ENCODE measurements at regions not wholly inside any gene's neighbourhood (a gene's known extent, or its start where the extent isn't known, plus 50 kb on each side); places are given as distances from the start of the nearest gene placed in this dataset.

DNA sequence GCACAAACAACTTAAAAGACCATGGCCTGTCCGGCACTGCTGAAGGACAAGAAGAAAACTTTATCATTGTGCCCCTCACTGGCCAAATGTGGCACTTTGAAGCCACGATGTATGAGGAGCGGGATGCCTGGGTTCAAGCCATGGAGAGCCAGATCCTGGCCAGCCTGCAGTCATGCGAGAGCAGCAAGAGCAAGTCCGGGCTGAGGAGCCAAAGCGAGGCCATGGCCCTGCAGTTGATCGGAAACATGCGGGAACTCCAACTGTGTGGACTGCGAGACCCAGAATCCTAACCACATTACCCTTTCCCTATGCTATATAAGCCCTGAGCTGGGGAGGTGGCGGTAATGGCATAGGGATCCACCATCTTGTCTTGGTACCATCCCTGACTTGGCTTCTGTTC, 497.9 kb downstream of the ANXA1 start:
- DNase-seq (ENCODE audit: low read depth) = no peak

GRCh38 chr9:73655363-73655762, 503.7 kb downstream of the ANXA1 start:
- DNase-seq (ENCODE audit: low read depth) = no peak

DNA sequence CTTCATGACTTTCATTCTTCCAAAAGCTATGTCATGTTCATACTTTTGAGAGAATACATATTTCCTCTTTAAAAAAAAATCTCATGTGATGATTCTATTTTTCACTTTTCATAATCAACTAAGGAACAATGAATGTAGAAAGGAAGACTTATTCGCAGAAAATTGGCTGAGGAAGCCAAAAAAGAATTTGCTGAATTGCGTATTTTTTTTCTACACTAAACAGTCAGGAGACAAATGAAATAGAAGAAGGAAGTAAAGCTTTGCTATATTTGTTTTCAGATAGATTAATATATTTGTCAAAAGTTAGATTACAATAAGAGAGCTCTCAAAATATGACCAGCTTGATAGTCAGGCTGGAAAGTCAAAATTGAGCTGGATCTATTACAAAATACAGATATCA, 504.2 kb downstream of the ANXA1 start:
- DNase-seq (ENCODE audit: low read depth) = no peak

- DNase-seq (ENCODE audit: low read depth) = no peak
Observed at GRCh38 chr9:73665253-73665652, 513.6 kb downstream of the ANXA1 start.

DNA sequence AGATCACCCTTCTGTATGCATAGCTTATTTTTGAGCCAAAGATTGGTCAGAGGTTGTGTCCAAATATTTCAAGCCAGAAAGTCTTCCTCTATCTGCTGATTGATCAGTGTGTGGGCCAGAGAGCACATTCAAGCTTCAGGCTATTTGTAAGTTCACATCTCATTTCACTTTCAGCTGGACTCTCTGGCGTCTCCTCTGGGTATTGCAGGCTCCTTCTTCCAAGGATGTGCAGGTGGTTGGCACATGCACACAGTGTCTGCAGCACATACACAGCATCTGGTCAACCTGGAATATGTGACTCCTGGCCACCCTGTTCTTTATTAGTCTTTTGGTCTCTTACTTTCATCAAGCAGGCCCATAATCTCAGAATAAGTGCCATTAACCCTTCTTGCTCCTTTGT, 516.1 kb downstream of the ANXA1 start:
- DNase-seq (ENCODE audit: low read depth) = peak; percentile 10

DNA sequence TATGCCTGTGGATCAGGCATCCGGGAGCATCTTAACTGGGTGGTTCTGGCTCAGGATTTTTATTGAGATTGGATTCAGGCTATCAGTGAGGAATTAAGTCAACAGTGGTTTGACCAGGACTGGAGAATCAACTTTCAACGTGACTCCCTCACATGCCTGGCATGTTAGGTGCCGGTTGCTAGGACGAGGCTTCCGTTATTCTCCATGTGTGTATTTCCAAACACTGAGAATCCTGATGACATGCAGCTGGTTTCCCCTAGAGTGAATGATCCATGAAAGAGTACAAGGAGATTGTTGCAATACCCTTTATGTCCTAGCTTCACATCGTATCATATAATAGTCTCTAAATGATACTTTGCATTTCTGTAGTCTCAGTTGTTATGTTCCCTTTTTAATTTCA, 529.2 kb downstream of the ANXA1 start:
- no peak for DNase-seq (ENCODE audit: low read depth)

- no peak for DNase-seq (ENCODE audit: low read depth)
Observed at GRCh38 chr9:73682789-73683188, 531.1 kb downstream of the ANXA1 start.

- peak; percentile 32 for DNase-seq (ENCODE audit: low read depth)
Observed at GRCh38 chr9:73683862-73684591, 532.4 kb downstream of the ANXA1 start.

DNA sequence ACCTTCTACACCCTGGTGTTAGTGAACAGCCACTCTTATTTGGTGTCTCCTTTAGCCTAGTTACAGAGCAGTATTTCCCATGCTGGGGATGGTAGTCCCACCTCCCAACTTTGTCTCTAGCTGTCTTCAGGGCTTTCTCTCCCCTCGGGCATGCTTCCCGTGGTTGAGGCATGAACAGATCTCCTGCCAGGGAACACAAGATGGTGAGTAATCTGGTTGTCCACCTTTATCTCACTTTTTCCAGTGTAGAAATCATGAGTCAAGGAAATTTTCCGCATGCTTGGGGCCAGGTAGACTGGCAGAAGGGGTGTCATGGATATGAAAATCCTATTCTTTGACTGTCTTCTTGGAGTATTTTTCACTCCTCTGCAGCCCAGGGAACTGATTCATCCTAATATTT, 532.9 kb downstream of the ANXA1 start:
- DNase-seq (ENCODE audit: low read depth) = peak; percentile 3

DNA sequence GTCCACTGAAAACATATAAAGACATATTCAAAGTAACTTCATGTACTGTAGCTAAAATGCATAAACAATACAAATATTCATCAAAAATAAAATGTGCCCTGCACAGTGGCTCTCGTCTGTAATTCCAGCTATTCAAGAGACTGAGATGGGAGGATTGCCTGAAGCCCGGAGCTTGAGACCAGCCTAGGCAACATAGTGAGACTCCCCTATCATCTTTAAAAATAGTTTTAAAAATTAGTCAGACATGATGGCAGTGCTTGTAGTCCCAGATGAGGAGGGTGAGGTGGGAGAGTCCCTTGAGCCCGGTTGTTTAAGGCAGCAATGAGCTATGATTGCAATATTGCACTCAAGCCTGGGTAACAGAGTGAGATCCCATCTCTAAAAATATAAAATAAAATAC, 534.1 kb downstream of the ANXA1 start:
- no peak for DNase-seq (ENCODE audit: low read depth)

- DNase-seq (ENCODE audit: low read depth) = no peak
Observed at GRCh38 chr9:73689051-73689870, 537.6 kb downstream of the ANXA1 start.

DNA sequence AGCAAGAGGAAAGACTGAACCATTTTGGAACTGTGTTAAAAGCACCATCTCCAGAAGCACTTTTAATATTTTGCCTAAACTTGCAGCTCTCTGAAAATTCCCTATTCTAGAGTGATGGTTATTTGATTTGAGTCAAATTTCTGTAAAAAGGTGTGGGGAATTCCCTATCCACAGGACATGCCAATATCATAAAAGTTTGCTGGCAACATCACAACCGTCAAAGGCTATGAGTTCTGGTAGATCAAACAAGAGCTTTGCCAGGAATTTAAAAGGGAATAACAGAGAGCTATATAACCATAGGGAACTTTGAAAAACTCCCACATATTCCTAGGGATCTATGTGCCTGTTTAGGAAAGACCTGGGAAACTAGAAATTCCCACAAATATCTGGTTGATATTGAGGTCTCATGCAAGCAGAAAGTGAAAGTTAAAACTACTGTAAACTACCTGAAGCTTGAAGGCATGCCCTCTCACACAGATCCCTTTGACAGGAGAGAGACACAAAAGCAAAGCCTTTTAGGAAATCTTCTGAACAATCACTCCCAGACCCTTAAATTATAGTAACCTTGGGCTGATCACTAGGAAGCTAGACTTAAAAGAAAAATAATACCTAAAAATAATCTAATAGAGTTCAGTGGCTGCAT, 549.9 kb downstream of the ANXA1 start:
- no peak for DNase-seq (ENCODE audit: low read depth)

GRCh38 chr9:73714294-73714693, 562.6 kb downstream of the ANXA1 start:
- peak; percentile 2 for DNase-seq (ENCODE audit: low read depth)

DNA sequence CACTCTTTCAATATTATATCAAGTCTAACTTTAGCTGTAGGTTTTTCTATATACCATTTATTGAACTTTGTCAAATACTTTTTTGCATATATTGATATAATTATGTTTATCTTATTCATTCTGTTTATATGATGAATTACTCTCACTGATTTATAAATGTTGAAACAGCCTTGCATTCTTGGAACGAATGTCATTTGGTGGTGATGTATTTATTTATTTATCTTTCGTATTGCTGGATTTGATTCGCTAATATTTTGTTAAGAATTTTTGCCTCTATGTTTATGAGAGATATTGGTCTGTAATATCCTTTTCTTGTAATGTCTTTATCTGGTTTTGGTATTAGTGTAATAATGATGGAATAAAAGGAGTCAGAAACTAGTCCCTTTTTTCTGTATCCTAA, 563.9 kb downstream of the ANXA1 start:
- no peak for DNase-seq (ENCODE audit: low read depth)

- no peak for DNase-seq (ENCODE audit: low read depth)
Observed at GRCh38 chr9:73719660-73720059, 568.0 kb downstream of the ANXA1 start.

DNA sequence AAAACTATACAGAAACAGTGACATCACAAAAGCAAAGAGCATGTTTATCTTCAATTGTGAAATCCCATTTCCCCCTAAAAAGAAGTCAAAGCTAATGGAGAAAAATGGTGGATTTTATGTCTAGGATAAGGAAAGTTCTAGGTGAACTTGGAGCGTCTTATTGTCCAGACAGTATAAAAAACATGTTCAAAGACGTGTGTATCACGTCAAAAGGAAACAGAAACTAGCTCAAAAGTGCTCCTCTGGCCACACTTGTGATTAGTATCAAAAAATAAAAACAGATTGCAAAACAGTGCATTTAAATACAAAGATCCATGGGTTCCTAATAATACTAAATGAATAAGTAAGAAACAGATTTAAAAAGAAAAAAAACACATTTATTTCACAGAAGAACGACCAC, 568.9 kb downstream of the ANXA1 start:
- no peak for DNase-seq (ENCODE audit: low read depth)

DNA sequence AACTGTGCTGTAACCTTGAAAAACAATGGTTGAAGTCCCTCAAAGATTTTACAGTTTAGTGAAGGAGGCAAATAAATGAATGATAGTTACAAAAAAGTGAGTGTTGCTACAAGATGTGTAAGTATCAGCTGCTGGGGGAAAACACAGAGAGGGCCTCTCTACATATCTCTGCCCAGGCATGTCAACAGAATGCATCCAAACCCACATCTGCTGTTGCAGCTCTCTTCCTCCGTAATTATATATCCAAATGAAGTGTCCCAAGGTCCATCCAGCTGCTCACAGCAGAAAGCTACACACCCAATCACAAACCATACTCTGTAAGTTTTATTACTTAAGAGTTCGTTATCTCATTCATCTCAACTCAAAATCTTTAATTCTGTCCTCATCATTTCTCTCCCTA, 584.6 kb downstream of the ANXA1 start:
- no peak for DNase-seq (ENCODE audit: low read depth)

- no peak for DNase-seq (ENCODE audit: low read depth)
Observed at GRCh38 chr9:73738741-73739530, 587.3 kb downstream of the ANXA1 start.

GRCh38 chr9:73741316-73741715, 589.7 kb downstream of the ANXA1 start:
- DNase-seq (ENCODE audit: low read depth) = no peak

DNA sequence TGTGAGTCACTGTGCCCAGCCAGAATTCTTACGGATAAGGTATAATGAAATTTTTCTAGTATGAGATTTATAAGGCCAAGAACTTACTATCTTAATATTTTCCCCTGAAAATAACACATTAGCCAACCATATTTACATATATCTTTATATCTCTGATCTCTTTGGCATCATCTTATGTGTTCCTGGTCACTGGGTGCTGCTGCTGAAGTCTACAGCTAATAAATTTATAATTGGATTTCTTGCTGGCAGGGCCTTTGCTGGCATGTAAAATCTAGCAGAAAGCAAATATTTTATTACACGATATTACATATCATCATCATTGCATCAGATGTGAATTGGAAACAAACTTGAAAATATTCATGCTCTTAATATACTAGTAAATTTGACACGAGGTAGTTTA, 590.7 kb downstream of the ANXA1 start:
- DNase-seq (ENCODE audit: low read depth) = no peak

GRCh38 chr9:73743826-73744225, 592.2 kb downstream of the ANXA1 start:
- no peak for DNase-seq (ENCODE audit: low read depth)

GRCh38 chr9:73745598-73745997, 593.9 kb downstream of the ANXA1 start:
- DNase-seq (ENCODE audit: low read depth) = no peak
